HG02973 (cell line): ENCODE measurements at regions not wholly inside any gene's neighbourhood (a gene's known extent, or its start where the extent isn't known, plus 50 kb on each side); places are given as distances from the start of the nearest gene placed in this dataset.
A peak's percentile ranks its signal among the peaks of the same experiment; 100 is the strongest.
"Not testable (repeated sequence)": the region's sequence is repeated elsewhere in the genome, so short reads cannot be mapped to it uniquely, and the experiment has no call there.

Experiments used
- ATAC-seq: cut with Tn5 transposase; IDR thresholded peaks from one replicate; pipeline ENCODE4 v1.9.1; 2021; ENCODE audit warnings: moderate library complexity; ENCODE audit not compliant: unreplicated experiment

GRCh38 chr7:131688738-131689661, 132.6 kb upstream of the PODXL start:
- ATAC-seq: no peak

GRCh38 chr7:131687296-131687695, 130.9 kb upstream of the PODXL start:
- no peak for ATAC-seq

GRCh38 chr7:131686833-131687232, 130.4 kb upstream of the PODXL start:
- ATAC-seq: no peak

- ATAC-seq: peak; percentile 56
Observed at GRCh38 chr7:131683536-131684125, 127.2 kb upstream of the PODXL start.

GRCh38 chr7:131681961-131682360, 125.5 kb upstream of the PODXL start:
- ATAC-seq: no peak

- not testable (repeated sequence) for ATAC-seq
Observed at GRCh38 chr7:131679071-131679470, 122.6 kb upstream of the PODXL start.

- ATAC-seq: not testable (repeated sequence)
Observed at GRCh38 chr7:131676850-131677249, 120.4 kb upstream of the PODXL start.

GRCh38 chr7:131674131-131674530, 117.7 kb upstream of the PODXL start:
- no peak for ATAC-seq

GRCh38 chr7:131673576-131673975, 117.1 kb upstream of the PODXL start:
- ATAC-seq: no peak

GRCh38 chr7:131670406-131670805, 114.0 kb upstream of the PODXL start:
- no peak for ATAC-seq

GRCh38 chr7:131667699-131668098, 111.3 kb upstream of the PODXL start:
- no peak for ATAC-seq

- no peak for ATAC-seq
Observed at GRCh38 chr7:131665021-131665420, 108.6 kb upstream of the PODXL start.

- ATAC-seq: no peak
Observed at GRCh38 chr7:131664570-131664969, 108.1 kb upstream of the PODXL start.

GRCh38 chr7:131662301-131662873, 106.0 kb upstream of the PODXL start:
- not testable (repeated sequence) for ATAC-seq

- no peak for ATAC-seq
Observed at GRCh38 chr7:131657881-131658280, 101.5 kb upstream of the PODXL start.

- no peak for ATAC-seq
Observed at GRCh38 chr7:131656980-131657723, 100.7 kb upstream of the PODXL start.

- ATAC-seq: no peak
Observed at GRCh38 chr7:131655866-131656265, 99.4 kb upstream of the PODXL start.

GRCh38 chr7:131655447-131655846, 99.0 kb upstream of the PODXL start:
- ATAC-seq: no peak

- ATAC-seq: no peak
Observed at GRCh38 chr7:131654668-131655326, 98.4 kb upstream of the PODXL start.

GRCh38 chr7:131654249-131654558, 97.8 kb upstream of the PODXL start:
- ATAC-seq: no peak
